ENCODE measurements at regions not wholly inside any gene's neighbourhood (a gene's known extent, or its start where the extent isn't known, plus 50 kb on each side); places are given as distances from the start of the nearest gene placed in this dataset.

- no peaks in the 10 kb centered on the region for H3K4me1 ChIP-seq
- H3K4me1 Mint-ChIP-seq (ENCODE audit: low read depth, unreplicated experiment), result no peaks in the 10 kb centered on the region
- no peak for TF ChIP-seq CTCF (IDR thresholded peaks at IDR 0.05; ENCODE audit: insufficient read depth in 1 of 2, low read depth in 1 of 2, low read length in 1 of 2, severe bottlenecking in 1 of 2, unreplicated experiment in 1 of 2)
- no peaks in the 10 kb centered on the region for H3K9me3 ChIP-seq
- intact Hi-C loops (cut with micrococcal nuclease; ENCODE audit: unreplicated experiment), result no loop called here
- no peaks in the 10 kb centered on the region for H3K9me3 Mint-ChIP-seq (ENCODE audit: unreplicated experiment)
- no peaks in the 10 kb centered on the region for H3K36me3 ChIP-seq (ENCODE audit: control insufficient read depth, insufficient read depth, low read length)
- ChIA-PET POLR2A (no interaction called here), CTCF (no interaction called here)
- no TSS peak for BruUV-seq (replicated peaks)
- no peaks in the 10 kb centered on the region for H3K36me3 Mint-ChIP-seq (ENCODE audit: insufficient read depth, unreplicated experiment)
- no peaks in the 10 kb centered on the region for H3K27me3 ChIP-seq (replicated peaks; ENCODE audit: control insufficient read depth, insufficient read depth, low read length)
- peaks cover 6% of the 10 kb centered on the region for H3K27me3 Mint-ChIP-seq (ENCODE audit: insufficient read depth, unreplicated experiment)
- H3K4me3 ChIP-seq (ENCODE audit: low read depth, low read length), result no peak overlapping the region
- H3K27ac Mint-ChIP-seq (ENCODE audit: unreplicated experiment), result no peak overlapping the region
- H3K4me3 Mint-ChIP-seq (ENCODE audit: unreplicated experiment), result no peak overlapping the region
- DNase-seq, result no peak
These were observed 571.2 kb downstream of the LIG4 start for GRCh38 chr13:107644136-107644535.

- no peaks in the 10 kb centered on the region for H3K4me1 Mint-ChIP-seq (ENCODE audit: low read depth, unreplicated experiment)
- no peaks in the 10 kb centered on the region for H3K9me3 Mint-ChIP-seq (ENCODE audit: unreplicated experiment)
- no peak for TF ChIP-seq CTCF (IDR thresholded peaks at IDR 0.05; ENCODE audit: insufficient read depth in 1 of 2, low read depth in 1 of 2, low read length in 1 of 2, severe bottlenecking in 1 of 2, unreplicated experiment in 1 of 2)
- H3K4me3 Mint-ChIP-seq (ENCODE audit: unreplicated experiment), result no peak overlapping the region
- Histone ChIP-seq H3K4me1 (no peaks in the 10 kb centered on the region), H3K36me3 (ENCODE audit: control insufficient read depth, insufficient read depth, low read length) (no peaks in the 10 kb centered on the region), H3K4me3 (ENCODE audit: low read depth, low read length) (no peak overlapping the region), H3K27me3 (replicated peaks; ENCODE audit: control insufficient read depth, insufficient read depth, low read length) (no peaks in the 10 kb centered on the region), H3K9me3 (no peaks in the 10 kb centered on the region)
- no peak for DNase-seq
- intact Hi-C loops (cut with micrococcal nuclease; ENCODE audit: unreplicated experiment), result no loop called here
- BruUV-seq (replicated peaks), result no TSS peak
- H3K36me3 Mint-ChIP-seq (ENCODE audit: insufficient read depth, unreplicated experiment), result no peaks in the 10 kb centered on the region
- ChIA-PET CTCF (no interaction called here), POLR2A (interaction anchor here (0.6 kb wide), 1 partner anchor 453 kb away, joined by 9 read pairs; no protein-coding TSS in a partner anchor)
- H3K27me3 Mint-ChIP-seq (ENCODE audit: insufficient read depth, unreplicated experiment), result peaks cover 3% of the 10 kb centered on the region
- H3K27ac Mint-ChIP-seq (ENCODE audit: unreplicated experiment), result no peak overlapping the region
These were observed 571.7 kb downstream of the LIG4 start for GRCh38 chr13:107643615-107644014.

GRCh38 chr13:107642831-107643230, 572.5 kb downstream of the LIG4 start:
- Mint-ChIP-seq H3K4me3 (ENCODE audit: unreplicated experiment) (no peak overlapping the region), H3K36me3 (ENCODE audit: insufficient read depth, unreplicated experiment) (no peaks in the 10 kb centered on the region), H3K27me3 (ENCODE audit: insufficient read depth, unreplicated experiment) (peaks cover 3% of the 10 kb centered on the region), H3K9me3 (ENCODE audit: unreplicated experiment) (no peaks in the 10 kb centered on the region), H3K4me1 (ENCODE audit: low read depth, unreplicated experiment) (no peaks in the 10 kb centered on the region), H3K27ac (ENCODE audit: unreplicated experiment) (no peak overlapping the region)
- Histone ChIP-seq H3K4me1 (no peaks in the 10 kb centered on the region), H3K36me3 (ENCODE audit: control insufficient read depth, insufficient read depth, low read length) (no peaks in the 10 kb centered on the region), H3K4me3 (ENCODE audit: low read depth, low read length) (no peak overlapping the region), H3K27me3 (replicated peaks; ENCODE audit: control insufficient read depth, insufficient read depth, low read length) (no peaks in the 10 kb centered on the region), H3K9me3 (no peaks in the 10 kb centered on the region)
- POLR2A ChIA-PET, result no interaction called here
- intact Hi-C loops (cut with micrococcal nuclease; ENCODE audit: unreplicated experiment), result no loop called here
- no TSS peak for BruUV-seq (replicated peaks)
- CTCF ChIA-PET, result no interaction called here
- DNase-seq, result no peak
- TF ChIP-seq CTCF (IDR thresholded peaks at IDR 0.05; ENCODE audit: insufficient read depth in 1 of 2, low read depth in 1 of 2, low read length in 1 of 2, severe bottlenecking in 1 of 2, unreplicated experiment in 1 of 2), result no peak
